Left cardiac atrium (tissue), 4 donors: ENCODE measurements at regions not wholly inside any gene's neighbourhood (a gene's known extent, or its start where the extent isn't known, plus 50 kb on each side); places are given as distances from the start of the nearest gene placed in this dataset.

ENCODE experiments used
- ATAC-seq, 2 donors: fragments of 200-7000 bp; cut with Tn5 transposase; one replicate each; pipeline ENCODE4 v1.9.1; 2020; ENCODE audit warnings: mild to moderate bottlenecking in 2 of 2, moderate library complexity in 2 of 2
- DNase-seq: peaks from one replicate; pipeline ENCODE4 v3.0.0-alpha.2; 2020
- intact Hi-C, 2 donors: fragments of 100-400 bp; cut with DNase I; formaldehyde crosslinking; loops; one replicate each; pipeline versions ENCODE4 v1.14.1 to v1.15.1; 2022 to 2023
- donor health status: DM: no; HTN: yes; CAD: no.
- donor health status: DM: no; HTN: yes; CAD: no; lungs with severe emphysema.
- donor health status: DM: yes; HTN: yes; CAD: no.
- donor health status: Dilated cardiomyopathy.

DNA sequence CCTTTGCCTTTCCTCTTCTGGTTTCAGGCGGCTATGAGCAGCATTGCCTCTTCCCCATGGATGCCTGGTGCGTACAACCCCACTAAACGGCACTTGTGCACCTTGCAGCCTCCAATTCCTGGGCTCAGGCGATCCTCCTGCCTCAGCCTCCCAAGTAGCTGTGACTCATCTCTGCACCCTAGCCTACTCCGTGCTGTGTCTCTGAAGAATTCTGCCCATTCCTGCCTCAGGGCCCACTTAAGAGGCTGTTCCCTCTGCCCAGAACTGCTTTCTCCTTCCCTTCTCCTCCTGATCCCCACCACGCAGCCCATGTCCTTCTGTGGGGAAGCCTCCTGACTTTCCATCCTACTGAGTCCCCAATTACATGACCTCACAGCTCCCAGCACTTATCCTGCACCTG, 142.2 kb upstream of the ZNF507 start:
- intact Hi-C loops = no loop called here
- no peak for ATAC-seq

DNA sequence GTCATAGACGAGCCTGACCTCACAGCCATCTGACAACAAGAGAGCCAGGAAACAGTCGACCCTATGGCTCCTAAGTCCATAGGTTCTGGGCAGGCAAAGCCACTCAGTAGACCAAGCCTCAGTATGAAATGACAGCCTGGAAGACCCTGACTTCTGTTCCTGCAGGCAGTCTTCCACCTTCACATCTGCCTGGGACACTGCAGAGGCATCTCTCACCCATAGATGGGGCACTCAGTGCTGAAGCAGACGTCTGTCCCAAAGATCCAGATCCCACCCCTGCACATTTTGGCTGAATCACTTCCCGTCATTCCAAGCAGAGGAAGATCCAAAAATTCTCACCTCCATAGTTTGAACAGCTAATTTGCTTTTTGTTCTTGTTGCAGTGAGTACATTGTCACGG, 139.3 kb upstream of the ZNF507 start:
- no peak for ATAC-seq
- intact Hi-C loops = no loop called here

More for the DNA sequence above, 142.2 kb upstream of the ZNF507 start:
- no peak for DNase-seq

DNA sequence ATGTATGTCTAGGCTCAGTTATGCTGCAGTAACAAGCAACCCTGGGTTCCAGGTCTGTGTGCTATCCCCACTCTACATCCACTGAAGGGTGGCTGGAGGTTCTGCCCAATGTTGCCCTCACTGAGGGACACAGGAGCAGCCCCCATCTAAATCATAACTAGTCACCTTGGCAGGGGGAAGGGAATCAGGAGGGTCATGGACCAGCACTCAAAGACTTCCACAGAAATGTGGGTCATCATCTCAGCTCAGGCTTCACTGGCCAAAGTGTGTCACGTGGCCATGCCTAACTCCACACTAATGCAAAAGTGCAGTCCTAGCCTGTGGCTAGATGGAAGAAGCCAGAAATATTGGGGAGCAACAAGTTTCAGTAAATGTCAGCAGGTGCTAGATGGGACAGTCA, 137.3 kb upstream of the ZNF507 start:
- ATAC-seq (no peak), DNase-seq (no peak)
- intact Hi-C loops = no loop called here

More for the DNA sequence above, 139.3 kb upstream of the ZNF507 start:
- DNase-seq = no peak

GRCh38 chr19:32219392-32219791, 126.0 kb upstream of the ZNF507 start:
- intact Hi-C loops = no loop called here
- DNase-seq (no peak), ATAC-seq (no peak)

GRCh38 chr19:32219881-32220472, 125.4 kb upstream of the ZNF507 start:
- DNase-seq (no peak), ATAC-seq (no peak)
- intact Hi-C loops = loop anchor here (5.0 kb wide), 2 partner anchors 1538 to 1553 kb away; no protein-coding TSS in a partner anchor

DNA sequence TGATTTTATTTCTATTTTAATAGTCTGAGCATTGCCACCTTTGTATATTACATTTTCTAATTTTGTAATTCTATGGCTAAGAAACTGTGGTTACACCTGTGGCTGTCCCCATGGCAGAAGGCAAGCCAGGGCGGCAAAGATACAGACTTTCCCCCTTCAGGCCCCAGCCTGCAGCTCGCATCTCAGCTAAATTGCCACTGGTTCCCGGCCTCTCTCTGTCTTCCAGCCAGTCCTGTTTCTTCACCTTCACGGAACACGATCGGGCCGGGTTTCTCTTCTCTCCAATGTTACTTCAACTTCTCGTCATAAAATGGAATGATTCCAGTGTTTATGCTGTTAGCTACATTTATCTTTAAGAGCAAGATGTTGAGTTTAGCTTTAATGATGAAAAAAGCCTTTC, 124.5 kb upstream of the ZNF507 start:
- intact Hi-C loops = loop anchor here (5.0 kb wide), 2 partner anchors 1539 to 1554 kb away; no protein-coding TSS in a partner anchor
- DNase-seq (no peak), ATAC-seq (no peak)

DNA sequence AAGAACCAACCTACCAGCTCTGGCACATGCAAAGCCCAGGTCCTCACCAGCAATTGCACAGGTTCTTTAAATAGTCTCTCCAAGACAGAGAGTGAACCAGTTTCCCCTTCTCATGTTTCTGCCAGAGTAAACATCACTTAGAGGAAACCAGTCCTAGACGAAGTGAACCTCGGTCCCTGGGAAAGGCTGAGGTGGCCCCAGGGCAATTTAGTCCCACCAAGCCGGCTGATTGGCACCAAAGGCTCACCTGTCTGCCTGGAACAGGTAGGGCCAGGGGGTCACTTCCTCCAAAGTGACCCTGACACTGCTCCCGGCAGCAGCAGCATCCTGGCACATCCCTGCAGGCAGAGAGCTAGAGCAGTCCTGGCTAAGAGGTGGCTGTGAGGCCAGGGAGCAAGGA, 122.9 kb upstream of the ZNF507 start:
- intact Hi-C loops = loop anchor here (5.0 kb wide), 2 partner anchors 1540 to 1555 kb away; no protein-coding TSS in a partner anchor
- ATAC-seq = no peak
- no peak for DNase-seq

- intact Hi-C loops = loop anchor here (5.0 kb wide), 2 partner anchors 1541 to 1556 kb away; no protein-coding TSS in a partner anchor
- DNase-seq = no peak
- ATAC-seq = no peak
Measured at GRCh38 chr19:32223106-32223505, 122.3 kb upstream of the ZNF507 start.

- intact Hi-C loops = loop anchor here (2.0 to 5.0 kb wide), 3 partner anchors 1541 to 1556 kb away; no protein-coding TSS in a partner anchor
- ATAC-seq (peak in 1 of 2 donors; percentile 11), DNase-seq (no peak)
Measured at GRCh38 chr19:32223595-32224370, 121.6 kb upstream of the ZNF507 start.

- intact Hi-C loops = loop anchor here (2.0 to 5.0 kb wide), 3 partner anchors 1542 to 1557 kb away; no protein-coding TSS in a partner anchor
- DNase-seq = peak; percentile 70
Measured at GRCh38 chr19:32224371-32225244, 120.8 kb upstream of the ZNF507 start.

DNA sequence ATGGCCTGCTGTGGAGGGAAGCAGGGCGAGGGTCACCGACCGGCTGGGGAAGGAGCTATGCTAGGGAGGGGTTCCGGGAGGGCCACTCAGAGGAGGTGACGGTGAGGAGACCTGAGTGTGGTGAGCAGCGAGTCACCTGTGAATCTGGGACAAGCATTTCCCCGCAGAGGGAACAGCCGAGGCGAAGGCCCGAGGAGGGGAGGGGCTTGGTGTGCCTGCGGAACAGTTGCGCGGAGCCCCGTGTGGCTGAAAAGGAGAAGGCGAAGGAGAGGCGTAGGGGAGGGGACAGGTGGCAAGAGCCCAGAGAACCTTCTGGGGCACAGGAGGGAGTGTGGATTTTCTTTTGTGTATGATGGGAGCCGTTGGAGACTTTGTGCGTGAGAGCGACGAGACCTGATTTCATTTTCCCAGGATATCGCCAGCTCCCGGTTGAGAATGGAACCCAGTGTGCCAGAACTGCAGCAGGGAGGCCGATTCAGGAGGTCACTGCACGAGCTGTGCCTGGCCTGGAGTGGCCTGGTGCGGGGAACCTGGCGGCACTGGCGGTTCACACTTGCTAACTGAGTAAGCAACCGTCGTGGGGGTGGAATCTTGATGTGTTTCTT, 117.7 kb upstream of the ZNF507 start:
- ATAC-seq = no peak
- no peak for DNase-seq
- intact Hi-C loops = no loop called here

More at GRCh38 chr19:32224371-32225244, 120.8 kb upstream of the ZNF507 start:
- ATAC-seq = peak; percentile 84 to 95

DNA sequence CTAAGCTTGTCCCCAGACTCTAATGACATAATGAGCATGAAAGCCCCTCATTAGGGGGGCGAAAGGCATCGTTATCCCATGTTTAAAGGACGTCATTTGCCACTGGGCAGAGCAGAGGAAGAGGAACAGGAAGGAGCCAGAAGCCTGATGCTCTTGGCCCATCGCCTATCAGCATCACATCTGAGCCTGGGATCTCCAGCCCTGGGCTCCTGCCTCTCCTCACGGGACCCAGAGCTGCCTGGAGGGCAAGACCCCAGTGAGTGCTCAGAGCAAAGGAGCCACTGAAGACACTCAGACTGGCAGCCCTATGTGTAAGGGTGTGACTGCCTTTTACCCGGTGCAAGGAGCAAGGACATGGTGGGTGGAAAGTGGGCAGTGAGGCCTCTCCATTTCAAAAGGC, 115.0 kb upstream of the ZNF507 start:
- no peak for DNase-seq
- ATAC-seq = no peak
- intact Hi-C loops = no loop called here

GRCh38 chr19:32231020-32231419, 114.4 kb upstream of the ZNF507 start:
- ATAC-seq (no peak), DNase-seq (no peak)
- intact Hi-C loops = no loop called here

GRCh38 chr19:32231691-32232090, 113.7 kb upstream of the ZNF507 start:
- ATAC-seq = no peak
- intact Hi-C loops = no loop called here
- no peak for DNase-seq

DNA sequence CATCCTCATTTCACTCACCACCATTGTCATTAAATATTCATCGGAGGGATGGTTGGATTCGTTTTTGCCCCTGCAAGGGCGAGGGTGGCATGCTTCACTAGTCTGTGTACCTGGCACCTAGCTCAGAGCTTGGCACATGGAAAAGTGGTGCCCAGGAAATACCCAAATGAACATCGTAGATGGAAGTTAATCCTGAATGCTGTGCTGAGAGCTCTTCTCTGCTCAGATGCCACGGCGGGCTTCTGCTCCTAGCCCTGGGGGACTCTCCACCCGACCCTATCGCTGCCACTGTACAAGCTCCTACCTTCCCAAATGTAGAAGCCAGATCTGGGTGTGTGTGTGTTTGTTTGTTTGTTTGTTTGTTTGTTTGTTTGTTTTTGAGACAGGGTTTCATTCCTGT, 113.0 kb upstream of the ZNF507 start:
- ATAC-seq = no peak
- DNase-seq = no peak
- intact Hi-C loops = no loop called here

DNA sequence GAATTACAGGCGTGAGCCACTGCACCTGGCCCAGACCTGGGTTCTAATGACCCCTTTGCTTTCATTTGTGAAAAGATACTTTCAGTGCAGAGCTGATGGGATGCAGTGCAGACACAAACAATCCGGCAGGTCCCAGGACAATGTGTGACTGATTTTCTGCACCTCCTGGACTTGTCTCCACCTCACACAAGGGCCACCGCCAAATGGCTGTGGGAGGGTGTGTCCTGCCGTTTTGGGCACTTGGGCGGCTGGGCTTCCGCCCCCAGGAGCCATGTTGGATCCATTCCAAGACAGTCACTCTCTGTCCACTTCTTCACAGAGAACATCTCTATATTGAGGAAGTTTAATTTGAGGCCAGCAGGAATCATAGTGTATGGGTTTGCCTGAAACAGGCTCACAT, 112.3 kb upstream of the ZNF507 start:
- DNase-seq (no peak), ATAC-seq (no peak)
- intact Hi-C loops = no loop called here

- intact Hi-C loops = no loop called here
- no peak for DNase-seq
- no peak for ATAC-seq
Measured at GRCh38 chr19:32233885-32234284, 111.5 kb upstream of the ZNF507 start.

DNA sequence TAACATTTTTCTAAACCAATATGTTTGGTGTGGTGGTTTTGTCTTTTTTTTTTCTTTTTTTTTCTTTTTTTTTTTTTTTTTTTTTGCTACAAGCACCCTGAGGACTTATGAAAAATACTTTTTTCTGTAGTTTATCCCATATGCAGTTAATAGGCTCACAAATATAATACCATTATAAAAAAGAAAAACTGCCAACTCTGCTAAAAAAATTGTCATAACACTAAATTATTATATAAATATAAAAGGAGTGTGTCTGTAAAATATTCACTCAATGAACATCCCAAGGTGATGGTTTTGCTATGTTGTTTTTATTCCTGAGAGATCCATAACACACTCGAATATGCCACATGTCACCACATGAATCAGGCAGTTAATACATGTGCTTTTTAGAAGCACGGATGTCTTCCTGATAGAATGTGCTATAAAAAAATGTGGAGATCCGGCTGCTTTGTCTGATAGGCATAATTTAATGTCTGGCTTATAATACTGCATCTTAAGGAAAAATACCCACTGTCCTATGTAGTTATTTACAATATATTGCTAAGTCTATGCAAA, 110.7 kb upstream of the ZNF507 start:
- DNase-seq (no peak), ATAC-seq (no peak)
- intact Hi-C loops = no loop called here

GRCh38 chr19:32238076-32238475, 107.3 kb upstream of the ZNF507 start:
- ATAC-seq (no peak), DNase-seq (no peak)
- intact Hi-C loops = no loop called here
